GM10266 (cell line): ENCODE measurements at regions not wholly inside any gene's neighbourhood (a gene's known extent, or its start where the extent isn't known, plus 50 kb on each side); places are given as distances from the start of the nearest gene placed in this dataset.

Source experiments
- DNase-seq: peaks from one replicate; pipeline ENCODE4 v3.0.0; 2012; ENCODE audit errors: extremely low spot score
- CTCF ChIP-seq: IDR thresholded peaks from 2 replicates; pipeline ENCODE4 v1.5.1; 2012; ENCODE audit warnings: mild to moderate bottlenecking, low read depth; ENCODE audit not compliant: control insufficient read depth, insufficient read depth; ENCODE audit errors: missing control alignments

DNA sequence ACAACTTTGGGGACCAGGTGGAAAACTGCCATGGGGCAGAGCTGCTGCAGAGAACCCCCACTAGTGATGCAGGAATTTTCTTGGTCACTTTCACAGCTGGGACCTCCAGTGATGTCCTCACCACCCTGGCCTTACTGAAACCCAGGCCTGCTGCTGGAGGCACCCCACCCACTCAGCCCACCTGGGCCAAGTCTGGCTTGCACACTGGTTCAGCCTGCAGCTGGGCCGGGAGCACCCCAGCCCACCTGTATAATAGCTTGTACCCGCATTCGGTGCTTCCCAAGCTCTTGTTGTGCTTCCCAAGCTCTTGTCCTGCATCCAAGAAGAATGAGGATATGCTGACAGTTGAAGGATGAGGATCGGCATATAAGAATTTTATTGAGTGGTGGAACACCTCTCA is 86.4 kb upstream of the ZMAT1 start:
- no peak for DNase-seq
- no peak for TF ChIP-seq CTCF

GRCh38 chrX:102008901-102009300 is 77.1 kb upstream of the ZMAT1 start:
- DNase-seq: no peak
- TF ChIP-seq CTCF: no peak

GRCh38 chrX:101999644-102000539 is 68.1 kb upstream of the ZMAT1 start:
- DNase-seq: no peak
- no peak for TF ChIP-seq CTCF

- TF ChIP-seq CTCF: no peak
- DNase-seq: no peak
Measured at GRCh38 chrX:101993335-101993734, 61.5 kb upstream of the ZMAT1 start.

GRCh38 chrX:101986586-101986985 is 54.8 kb upstream of the ZMAT1 start:
- no peak for DNase-seq
- TF ChIP-seq CTCF: no peak
